Uterus (tissue), 3 donors: ENCODE measurements at regions not wholly inside any gene's neighbourhood (a gene's known extent, or its start where the extent isn't known, plus 50 kb on each side); places are given as distances from the start of the nearest gene placed in this dataset.

Experiments
- DNase-seq, 2 donors: peaks; one replicate each; pipeline ENCODE4 v3.0.0-alpha.2; 2019 to 2020
- H3K27ac ChIP-seq, 2 donors: fragments of 200-600 bp; sonication (generic); 1 replicate in 1 of 2; 2 replicates in 1 of 2; pipeline ENCODE4 v1.5.1; 2016 to 2018
- H3K27me3 ChIP-seq, 2 donors: fragments of 200-600 bp; sonication (generic); one replicate each; pipeline ENCODE4 v1.5.1; 2018 to 2019; ENCODE audit warnings: control low read depth in 1 of 2
- H3K36me3 ChIP-seq, 2 donors: fragments of 200-600 bp; sonication (generic); one replicate each; pipeline ENCODE4 v1.5.1; 2019; ENCODE audit warnings: control low read depth in 1 of 2
- H3K4me1 ChIP-seq, 2 donors: fragments of 200-600 bp; sonication (generic); one replicate each; pipeline ENCODE4 v1.5.1; 2018 to 2019; ENCODE audit warnings: control low read depth in 1 of 2
- H3K4me3 ChIP-seq, 2 donors: fragments of 200-600 bp; sonication (generic); 1 replicate in 1 of 2; 2 replicates in 1 of 2; pipeline ENCODE4 v1.5.1; 2018 to 2019; ENCODE audit warnings: mild to moderate bottlenecking in 1 of 2
- H3K9me3 ChIP-seq, 2 donors: fragments of 200-600 bp; sonication (generic); one replicate each; pipeline ENCODE4 v1.5.1; 2019; ENCODE audit warnings: control low read depth in 1 of 2
- CTCF ChIP-seq, 4 experiments: fragments of 200-600 bp in 2 of 4; fragments of 450-650 bp in 2 of 4; sonication (generic) in 2 of 4; IDR thresholded peaks; one replicate each; pipeline ENCODE4 v1.5.1; 2016 to 2019; ENCODE audit warnings: antibody characterized with exemption in 4 of 4, mild to moderate bottlenecking in 2 of 4, moderate library complexity in 1 of 4
- POLR2A ChIP-seq, 2 donors: fragments of 450-650 bp; IDR thresholded peaks; one replicate each; pipeline ENCODE4 v1.6.1; 2016; ENCODE audit warnings: antibody characterized with exemption in 2 of 2, mild to moderate bottlenecking in 1 of 2, moderate library complexity in 1 of 2
- intact Hi-C: fragments of 100-400 bp; cut with DNase I; formaldehyde crosslinking; loops from one replicate; pipeline ENCODE4 v1.15.1; 2023; ENCODE audit warnings: low total_unique reads
- donor health status: DM: yes; HTN: yes; CAD: no.

GRCh38 chr11:95353706-95354105, 122.7 kb upstream of the SESN3 start:
- Histone ChIP-seq H3K9me3 (peaks cover 0 to 3% of the 10 kb centered on the region in 2 donors), H3K27me3 (no peaks in the 10 kb centered on the region), H3K4me3 (no peak overlapping the region), H3K4me1 (no peaks in the 10 kb centered on the region), H3K27ac (no peak overlapping the region), H3K36me3 (no peaks in the 10 kb centered on the region)
- TF ChIP-seq CTCF (IDR thresholded peaks at IDR 0.05), result no peak
- no peak for TF ChIP-seq POLR2A (IDR thresholded peaks at IDR 0.05)
- no peak for DNase-seq
- intact Hi-C loops, result no loop called here

GRCh38 chr11:95352733-95353346, 121.8 kb upstream of the SESN3 start:
- TF ChIP-seq CTCF (IDR thresholded peaks at IDR 0.05) (no peak), POLR2A (IDR thresholded peaks at IDR 0.05) (no peak)
- no peak overlapping the region for H3K27ac ChIP-seq
- no peak overlapping the region for H3K4me3 ChIP-seq
- H3K9me3 ChIP-seq, result peaks cover 0 to 3% of the 10 kb centered on the region in 2 donors
- no peaks in the 10 kb centered on the region for H3K36me3 ChIP-seq
- H3K4me1 ChIP-seq, result no peaks in the 10 kb centered on the region
- no peak for DNase-seq
- intact Hi-C loops, result no loop called here
- no peaks in the 10 kb centered on the region for H3K27me3 ChIP-seq

- TF ChIP-seq CTCF (IDR thresholded peaks at IDR 0.05), result no peak
- no peak for TF ChIP-seq POLR2A (IDR thresholded peaks at IDR 0.05)
- peaks cover 0 to 3% of the 10 kb centered on the region in 2 donors for H3K9me3 ChIP-seq
- intact Hi-C loops, result no loop called here
- no peaks in the 10 kb centered on the region for H3K27me3 ChIP-seq
- no peaks in the 10 kb centered on the region for H3K4me1 ChIP-seq
- no peak for DNase-seq
- no peak overlapping the region for H3K4me3 ChIP-seq
- H3K36me3 ChIP-seq, result no peaks in the 10 kb centered on the region
- H3K27ac ChIP-seq, result no peak overlapping the region
These were observed 118.4 kb upstream of the SESN3 start for GRCh38 chr11:95349345-95349942.

- H3K9me3 ChIP-seq, result peaks cover 0 to 3% of the 10 kb centered on the region in 2 donors
- no peaks in the 10 kb centered on the region for H3K36me3 ChIP-seq
- TF ChIP-seq CTCF (IDR thresholded peaks at IDR 0.05), result no peak
- TF ChIP-seq POLR2A (IDR thresholded peaks at IDR 0.05), result no peak
- H3K4me3 ChIP-seq, result no peak overlapping the region
- no peaks in the 10 kb centered on the region for H3K27me3 ChIP-seq
- no peak for DNase-seq
- no peak overlapping the region for H3K27ac ChIP-seq
- intact Hi-C loops, result no loop called here
- peaks cover 0 to 4% of the 10 kb centered on the region in 2 donors for H3K4me1 ChIP-seq
These were observed 115.3 kb upstream of the SESN3 start for GRCh38 chr11:95346265-95346664.

- no peaks in the 10 kb centered on the region for H3K36me3 ChIP-seq
- H3K27me3 ChIP-seq, result no peaks in the 10 kb centered on the region
- peaks cover 1 to 7% of the 10 kb centered on the region in 2 donors for H3K4me1 ChIP-seq
- H3K4me3 ChIP-seq, result no peak overlapping the region
- DNase-seq, result no peak
- no peak for TF ChIP-seq POLR2A (IDR thresholded peaks at IDR 0.05)
- no peak for TF ChIP-seq CTCF (IDR thresholded peaks at IDR 0.05)
- H3K9me3 ChIP-seq, result peaks cover 0 to 3% of the 10 kb centered on the region in 2 donors
- intact Hi-C loops, result no loop called here
- no peak overlapping the region for H3K27ac ChIP-seq
These were observed 114.6 kb upstream of the SESN3 start for GRCh38 chr11:95345651-95346050.
